ENCODE measurements at regions not wholly inside any gene's neighbourhood (a gene's known extent, or its start where the extent isn't known, plus 50 kb on each side); places are given as distances from the start of the nearest gene placed in this dataset.

DNA sequence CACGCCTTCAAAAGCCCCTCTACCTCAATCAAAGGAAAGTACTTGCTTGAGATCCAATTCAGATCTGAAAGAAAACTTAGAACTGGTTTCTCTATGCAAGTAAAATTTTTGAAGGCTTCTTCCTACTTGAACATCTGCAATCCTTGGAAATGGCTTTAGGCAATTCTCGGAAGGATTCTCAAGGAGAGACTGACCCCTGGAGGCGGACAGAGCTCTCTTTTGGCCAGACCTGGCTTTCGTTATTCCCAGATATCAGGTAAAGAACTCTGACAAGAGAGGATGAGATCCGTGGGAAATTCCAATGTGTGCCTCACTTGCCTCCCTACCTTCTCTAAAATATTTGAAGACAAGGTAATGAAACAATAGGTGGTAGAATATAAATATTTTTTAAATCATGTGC, 670.3 kb upstream of the FAM241A start:
- no peak for DNase-seq (ENCODE audit: low read depth in 3 of 3, low spot score in 1 of 3)

DNA sequence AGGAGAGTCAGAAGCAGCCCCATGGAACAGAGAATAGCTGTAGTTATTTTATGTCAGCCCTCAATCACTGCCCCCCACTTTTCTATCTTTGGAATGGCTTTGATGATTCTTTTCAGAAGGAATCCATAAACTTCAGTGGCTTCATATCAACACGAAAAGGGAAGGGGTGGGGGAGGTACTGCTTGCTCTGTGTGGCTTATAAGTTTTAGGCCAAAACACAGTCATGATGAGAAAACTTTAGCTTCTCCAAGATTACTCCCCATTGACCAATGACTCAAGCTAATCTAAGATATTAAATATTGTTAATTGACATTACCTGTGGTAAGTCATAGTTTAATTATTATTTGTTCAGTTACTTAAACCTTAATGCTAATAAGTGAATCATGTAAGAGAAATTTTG, 669.6 kb upstream of the FAM241A start:
- DNase-seq (ENCODE audit: low read depth in 3 of 3, low spot score in 1 of 3), result no peak

DNA sequence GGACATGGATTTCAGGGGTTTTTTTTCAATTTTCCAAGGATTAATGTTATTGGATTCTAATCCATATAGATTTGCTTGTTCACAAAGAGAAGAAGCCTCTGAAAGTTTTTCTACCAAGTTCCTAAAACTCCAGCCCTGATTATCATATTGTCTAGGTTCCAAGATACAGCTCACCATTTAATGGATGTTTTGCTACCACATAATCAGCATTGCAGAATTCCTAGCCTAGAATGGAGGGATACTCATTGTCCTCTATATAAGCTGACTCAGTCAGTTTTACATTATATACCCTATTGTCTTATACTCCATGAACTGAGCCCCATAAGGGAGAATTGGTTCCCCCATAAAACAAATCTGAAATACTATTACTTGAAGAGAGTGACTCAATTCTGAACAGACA, 664.7 kb upstream of the FAM241A start:
- DNase-seq (ENCODE audit: low read depth in 3 of 3, low spot score in 1 of 3), result no peak

DNA sequence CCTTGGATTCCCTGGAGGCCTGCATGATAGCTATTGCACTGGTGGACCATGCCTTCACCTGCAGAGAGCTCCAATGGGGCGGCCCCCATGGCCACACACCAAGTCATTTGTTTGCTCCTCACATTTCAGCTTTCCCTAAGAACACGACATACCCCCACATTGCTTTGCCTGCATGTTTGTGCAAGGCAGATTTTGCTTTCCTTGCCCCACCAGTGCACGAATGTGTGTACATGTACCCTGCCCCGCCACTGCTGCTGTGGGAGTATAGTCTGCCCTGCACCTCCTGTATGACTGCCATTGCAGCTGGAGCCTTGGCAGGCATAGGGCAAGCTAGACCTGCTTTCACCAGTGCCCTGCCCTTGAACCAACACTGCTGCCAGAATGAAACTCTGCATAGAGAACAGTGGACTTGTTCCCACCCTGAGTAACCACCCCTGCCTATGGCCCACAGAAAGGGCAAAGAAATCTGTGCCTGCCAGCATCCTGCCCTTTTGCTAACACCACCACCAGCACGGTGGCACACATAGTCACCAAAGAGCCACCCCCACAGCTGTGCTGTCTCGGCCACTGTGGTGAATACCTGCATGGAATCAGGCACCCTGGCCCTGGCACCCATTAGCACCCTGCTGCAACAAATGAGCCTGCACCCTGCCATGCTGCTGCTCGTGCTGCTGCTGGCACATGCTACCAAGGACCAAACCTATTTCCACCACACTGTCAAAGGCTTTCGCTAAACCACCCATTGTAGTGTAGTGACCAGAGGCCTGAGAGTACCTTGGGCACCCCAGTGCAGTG, 661.7 kb upstream of the FAM241A start:
- no peak for DNase-seq (ENCODE audit: low read depth in 3 of 3, low spot score in 1 of 3)

- no peak for DNase-seq (ENCODE audit: low read depth in 3 of 3, low spot score in 1 of 3)
Measured at GRCh38 chr4:111492496-111492895, 652.8 kb upstream of the FAM241A start.

DNA sequence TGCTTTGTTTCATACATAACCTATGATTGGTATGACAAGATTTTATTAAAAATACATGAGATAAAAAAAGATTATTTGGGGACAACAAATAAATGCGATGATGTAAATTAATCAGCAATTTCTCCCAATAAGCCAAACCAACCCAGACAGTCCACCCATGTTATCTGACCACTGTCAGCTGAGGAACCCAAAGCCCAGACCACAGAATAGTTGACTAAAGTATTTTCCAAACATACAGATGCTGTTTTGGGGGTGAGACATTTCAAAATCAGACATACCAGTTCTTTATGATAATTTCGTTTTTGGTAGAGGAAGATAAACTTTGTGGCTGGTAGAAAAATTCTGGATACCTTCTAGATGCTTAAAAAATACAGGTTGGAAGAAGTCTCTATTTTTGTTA, 650.8 kb upstream of the FAM241A start:
- no peak for DNase-seq (ENCODE audit: low read depth in 3 of 3, low spot score in 1 of 3)

GRCh38 chr4:111494971-111495370, 650.3 kb upstream of the FAM241A start:
- DNase-seq (ENCODE audit: low read depth in 3 of 3, low spot score in 1 of 3), result no peak

GRCh38 chr4:111499291-111499690, 646.0 kb upstream of the FAM241A start:
- DNase-seq (ENCODE audit: low read depth in 3 of 3, low spot score in 1 of 3), result no peak

- DNase-seq (ENCODE audit: low read depth in 3 of 3, low spot score in 1 of 3), result no peak
Measured at GRCh38 chr4:111499706-111500105, 645.5 kb upstream of the FAM241A start.

- no peak for DNase-seq (ENCODE audit: low read depth in 3 of 3, low spot score in 1 of 3)
Measured at GRCh38 chr4:111500858-111501257, 644.4 kb upstream of the FAM241A start.

DNA sequence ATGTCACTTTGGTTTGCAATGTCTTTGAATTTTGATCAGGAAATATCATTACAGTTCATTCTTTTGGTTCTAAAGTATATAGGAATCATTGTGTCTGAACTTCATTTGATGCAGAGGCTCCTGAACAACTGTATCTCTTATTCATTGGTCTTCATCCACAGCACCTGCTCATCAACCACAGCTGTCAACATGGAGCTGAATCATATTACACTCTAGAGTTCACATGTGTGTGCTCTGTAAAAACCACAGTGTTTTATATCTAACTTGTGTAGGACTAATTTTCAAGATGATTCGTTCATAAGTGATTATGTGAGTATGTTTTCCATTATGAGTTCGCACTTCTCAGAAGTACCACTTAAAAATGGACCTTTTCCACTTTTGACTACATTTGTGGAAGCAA, 643.3 kb upstream of the FAM241A start:
- DNase-seq (ENCODE audit: low read depth in 3 of 3, low spot score in 1 of 3), result no peak

GRCh38 chr4:111502626-111503025, 642.6 kb upstream of the FAM241A start:
- DNase-seq (ENCODE audit: low read depth in 3 of 3, low spot score in 1 of 3), result no peak

DNA sequence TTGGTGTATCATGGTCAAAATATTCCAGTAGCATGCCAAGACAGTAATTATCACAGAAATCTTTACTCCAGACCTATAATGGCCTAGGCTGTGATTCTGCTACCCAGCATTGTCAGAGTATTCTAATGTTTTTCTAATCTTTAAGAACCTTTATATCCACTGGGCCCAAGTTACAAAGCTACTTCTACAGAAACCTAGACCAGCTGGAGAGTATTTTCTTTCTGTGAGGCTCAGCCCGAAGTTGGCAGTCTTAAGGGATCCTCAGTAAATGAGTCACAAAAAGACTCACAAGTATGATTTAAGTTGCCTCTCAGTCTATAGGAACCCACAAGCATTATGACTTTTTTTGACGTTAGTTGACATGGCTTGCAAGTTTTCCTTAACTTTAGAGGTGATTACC, 638.5 kb upstream of the FAM241A start:
- no peak for DNase-seq (ENCODE audit: low read depth in 3 of 3, low spot score in 1 of 3)

DNA sequence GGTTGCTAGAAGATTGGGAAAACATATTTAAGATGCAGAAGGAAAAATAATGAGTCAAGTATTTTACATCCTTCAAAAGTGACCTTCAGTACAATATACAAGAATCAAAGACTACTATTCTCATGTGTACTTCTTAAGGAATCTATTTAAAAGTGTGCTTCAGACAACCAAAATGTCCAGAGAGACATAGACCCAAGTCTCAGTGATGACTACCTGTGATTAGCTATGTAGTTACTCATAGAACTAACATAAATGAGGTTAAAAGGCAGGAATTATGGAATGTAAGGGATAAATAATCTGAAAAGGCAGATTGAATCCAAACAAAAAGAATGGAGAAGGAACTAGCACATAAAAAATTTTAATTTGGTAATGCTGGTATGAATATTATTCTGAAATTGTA, 634.7 kb upstream of the FAM241A start:
- no peak for DNase-seq (ENCODE audit: low read depth in 3 of 3, low spot score in 1 of 3)

- no peak for DNase-seq (ENCODE audit: low read depth in 3 of 3, low spot score in 1 of 3)
Measured at GRCh38 chr4:111512081-111512783, 633.0 kb upstream of the FAM241A start.

- DNase-seq (ENCODE audit: low read depth in 3 of 3, low spot score in 1 of 3), result no peak
Measured at GRCh38 chr4:111519683-111520082, 625.6 kb upstream of the FAM241A start.

DNA sequence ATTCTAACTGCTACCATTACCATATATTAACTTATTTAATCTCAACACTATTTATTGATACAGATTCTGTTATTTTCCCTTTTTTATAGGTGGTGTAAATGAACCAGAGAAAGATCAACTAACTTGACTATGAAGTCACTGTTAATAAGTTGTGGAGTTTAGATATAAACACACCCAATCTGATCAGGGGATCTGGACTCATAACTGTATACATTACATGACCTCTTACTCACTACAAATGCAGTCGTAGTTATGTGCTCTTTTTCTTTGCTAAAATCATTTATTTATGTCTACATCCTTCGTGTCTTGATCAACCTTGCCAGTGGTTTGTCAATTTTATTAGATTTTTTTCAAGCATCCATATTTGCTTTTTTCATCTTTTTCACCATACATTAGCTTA, 614.8 kb upstream of the FAM241A start:
- no peak for DNase-seq (ENCODE audit: low read depth in 3 of 3, low spot score in 1 of 3)

GRCh38 chr4:111535792-111536191, 609.5 kb upstream of the FAM241A start:
- DNase-seq (ENCODE audit: low read depth in 3 of 3, low spot score in 1 of 3), result no peak

DNA sequence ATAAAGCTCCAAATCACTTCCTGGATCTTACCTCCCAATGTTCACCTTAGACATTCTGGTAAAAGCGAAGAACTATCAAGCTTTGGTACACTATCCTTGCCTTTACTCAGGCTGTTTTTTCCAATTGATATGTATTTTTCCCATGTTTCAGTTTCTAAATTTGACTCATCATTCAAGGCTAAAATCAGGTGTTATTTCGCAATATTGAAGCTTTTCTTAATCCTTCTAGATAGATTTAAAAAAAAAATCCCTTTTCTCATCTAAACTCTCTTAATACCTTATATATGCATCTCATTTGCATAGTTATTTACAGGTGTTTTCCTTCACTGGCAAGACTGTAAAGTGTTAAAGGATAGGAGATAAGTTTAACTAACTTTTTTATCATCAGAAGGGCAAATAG, 608.1 kb upstream of the FAM241A start:
- no peak for DNase-seq (ENCODE audit: low read depth in 3 of 3, low spot score in 1 of 3)

DNA sequence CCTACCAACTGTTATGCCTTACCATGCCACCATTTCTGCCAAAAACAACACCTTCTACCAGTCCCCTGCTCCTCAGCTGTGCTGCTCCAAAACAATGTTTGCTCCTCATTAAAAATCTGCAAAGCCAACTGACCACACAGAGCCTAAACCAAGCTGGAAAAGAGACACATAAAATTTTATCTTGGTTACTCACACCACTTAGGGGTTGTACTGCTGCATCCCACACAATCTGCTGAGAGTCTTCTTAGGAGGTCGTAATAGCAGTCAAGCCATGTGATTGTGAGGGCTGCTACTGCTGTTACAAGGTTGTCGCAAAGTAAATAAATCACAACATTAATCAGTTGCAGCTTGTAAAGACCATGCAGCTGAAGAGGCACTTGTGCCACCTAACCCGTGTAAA, 607.4 kb upstream of the FAM241A start:
- no peak for DNase-seq (ENCODE audit: low read depth in 3 of 3, low spot score in 1 of 3)

- DNase-seq (ENCODE audit: low read depth in 3 of 3, low spot score in 1 of 3), result no peak
Measured at GRCh38 chr4:111540671-111541070, 604.6 kb upstream of the FAM241A start.

DNA sequence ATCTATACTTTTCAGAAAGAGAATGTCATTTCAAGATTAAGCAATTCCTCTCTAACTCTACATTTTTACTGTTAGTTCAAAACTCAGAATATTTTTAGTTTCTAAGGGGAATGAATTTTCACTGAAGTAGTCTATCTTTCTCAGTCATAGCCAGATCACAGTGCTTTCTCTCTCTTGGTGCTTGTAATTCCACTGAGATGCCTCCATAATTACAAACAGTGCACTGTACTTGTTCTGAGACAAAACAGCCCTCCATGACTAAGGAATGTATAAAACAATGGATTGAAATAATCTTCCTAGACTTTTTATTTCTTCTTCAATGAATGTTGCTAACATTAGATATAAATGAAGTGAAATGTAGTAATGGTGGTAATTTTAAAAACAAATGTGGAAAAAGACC, 603.2 kb upstream of the FAM241A start:
- DNase-seq (ENCODE audit: low read depth in 3 of 3, low spot score in 1 of 3), result no peak

DNA sequence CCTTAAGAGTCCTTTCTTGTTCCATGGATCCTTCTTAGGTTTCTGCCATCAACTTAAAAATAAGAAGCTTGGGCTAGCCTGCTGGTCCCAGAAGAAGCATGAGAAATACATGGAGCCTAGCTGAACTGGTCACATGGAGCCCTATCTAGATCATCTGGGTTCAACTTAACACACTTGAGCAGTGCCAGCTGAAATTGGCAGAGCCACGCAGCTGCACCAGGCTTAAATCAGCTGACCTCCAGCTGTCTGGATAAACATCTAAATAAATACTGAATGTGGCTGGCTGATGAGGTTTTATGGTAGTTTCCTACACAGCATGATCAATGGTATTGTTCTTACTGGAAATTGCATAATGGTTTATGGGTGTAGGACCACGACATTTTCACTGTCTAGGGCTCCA, 598.4 kb upstream of the FAM241A start:
- DNase-seq (ENCODE audit: low read depth in 3 of 3, low spot score in 1 of 3), result no peak
